ENCODE measurements at regions not wholly inside any gene's neighbourhood (a gene's known extent, or its start where the extent isn't known, plus 50 kb on each side); places are given as distances from the start of the nearest gene placed in this dataset.

- no peak for DNase-seq (ENCODE audit: low read depth)
Measured at GRCh38 chr17:55582897-55583296, 71.6 kb upstream of the SMIM36 start.

- no peak for DNase-seq (ENCODE audit: low read depth)
Measured at GRCh38 chr17:55580596-55581133, 69.4 kb upstream of the SMIM36 start.

- peak; percentile 4 for DNase-seq (ENCODE audit: low read depth)
Measured at GRCh38 chr17:55577687-55578086, 66.4 kb upstream of the SMIM36 start.

- DNase-seq (ENCODE audit: low read depth) = peak; percentile 51
Measured at GRCh38 chr17:55576996-55577586, 65.8 kb upstream of the SMIM36 start.

- DNase-seq (ENCODE audit: low read depth) = no peak
Measured at GRCh38 chr17:55576237-55576995, 65.2 kb upstream of the SMIM36 start.

- DNase-seq (ENCODE audit: low read depth) = no peak
Measured at GRCh38 chr17:55575058-55575636, 63.9 kb upstream of the SMIM36 start.

GRCh38 chr17:55572599-55572998 lies 61.3 kb upstream of the SMIM36 start:
- DNase-seq (ENCODE audit: low read depth) = no peak

- no peak for DNase-seq (ENCODE audit: low read depth)
Measured at GRCh38 chr17:55572139-55572538, 60.9 kb upstream of the SMIM36 start.

GRCh38 chr17:55571095-55571494 lies 59.8 kb upstream of the SMIM36 start:
- DNase-seq (ENCODE audit: low read depth) = no peak

GRCh38 chr17:55570391-55570790 lies 59.1 kb upstream of the SMIM36 start:
- no peak for DNase-seq (ENCODE audit: low read depth)

GRCh38 chr17:55567240-55568214 lies 56.3 kb upstream of the SMIM36 start:
- DNase-seq (ENCODE audit: low read depth) = no peak

- DNase-seq (ENCODE audit: low read depth) = no peak
Measured at GRCh38 chr17:55564081-55564480, 52.8 kb upstream of the SMIM36 start.

GRCh38 chr17:55563363-55563762 lies 52.1 kb upstream of the SMIM36 start:
- DNase-seq (ENCODE audit: low read depth) = no peak

- DNase-seq (ENCODE audit: low read depth) = no peak
Measured at GRCh38 chr17:55561973-55562495, 50.8 kb upstream of the SMIM36 start.

- DNase-seq (ENCODE audit: low read depth) = no peak
Measured at GRCh38 chr17:55561316-55561972, 50.2 kb upstream of the SMIM36 start.

Data from activated T-helper 9 cell treated with anti-CD3 and anti-CD28 coated beads, Interleukin-2, amount 50 U/mL, for 16 hours (primary cell).